ENCODE measurements at regions not wholly inside any gene's neighbourhood (a gene's known extent, or its start where the extent isn't known, plus 50 kb on each side); places are given as distances from the start of the nearest gene placed in this dataset.

DNA sequence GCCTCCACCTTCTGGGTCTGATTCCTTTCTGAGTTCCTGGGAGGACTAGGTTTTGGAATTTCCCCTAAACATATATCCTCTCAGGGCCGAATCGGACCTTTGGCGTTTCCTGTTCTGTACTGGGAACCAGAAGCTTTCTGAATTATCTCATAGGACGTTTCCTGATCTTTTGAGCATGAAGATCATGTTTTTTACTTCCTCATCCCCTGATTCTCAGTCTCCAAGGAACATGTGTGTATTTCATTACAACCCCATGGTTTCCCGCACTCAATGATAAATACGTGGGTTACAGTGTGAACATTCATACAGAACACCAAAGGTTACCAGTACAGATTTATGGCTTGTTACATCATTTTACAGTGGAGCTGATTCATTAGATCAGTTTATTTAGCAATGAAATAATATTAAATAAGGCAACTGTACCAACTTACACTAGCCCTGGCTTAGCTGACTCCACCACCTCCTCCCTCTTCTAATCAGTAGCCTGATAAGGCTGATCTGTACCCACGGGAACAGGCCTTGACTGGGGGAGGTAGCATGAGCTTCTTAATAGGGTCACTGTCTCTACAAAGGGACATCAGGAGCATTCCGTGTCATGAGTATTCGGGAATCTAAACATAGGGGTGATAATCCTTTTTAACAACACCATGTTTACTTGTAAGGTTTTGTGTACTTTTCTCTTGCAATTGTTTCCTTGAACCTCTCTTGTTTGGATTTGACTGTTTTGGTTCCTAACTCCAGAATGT, 57.8 kb upstream of the ERRFI1 start:
- no peak for TF ChIP-seq POLR2A (IDR thresholded peaks at IDR 0.05)
- TF ChIP-seq, protein P1, sequence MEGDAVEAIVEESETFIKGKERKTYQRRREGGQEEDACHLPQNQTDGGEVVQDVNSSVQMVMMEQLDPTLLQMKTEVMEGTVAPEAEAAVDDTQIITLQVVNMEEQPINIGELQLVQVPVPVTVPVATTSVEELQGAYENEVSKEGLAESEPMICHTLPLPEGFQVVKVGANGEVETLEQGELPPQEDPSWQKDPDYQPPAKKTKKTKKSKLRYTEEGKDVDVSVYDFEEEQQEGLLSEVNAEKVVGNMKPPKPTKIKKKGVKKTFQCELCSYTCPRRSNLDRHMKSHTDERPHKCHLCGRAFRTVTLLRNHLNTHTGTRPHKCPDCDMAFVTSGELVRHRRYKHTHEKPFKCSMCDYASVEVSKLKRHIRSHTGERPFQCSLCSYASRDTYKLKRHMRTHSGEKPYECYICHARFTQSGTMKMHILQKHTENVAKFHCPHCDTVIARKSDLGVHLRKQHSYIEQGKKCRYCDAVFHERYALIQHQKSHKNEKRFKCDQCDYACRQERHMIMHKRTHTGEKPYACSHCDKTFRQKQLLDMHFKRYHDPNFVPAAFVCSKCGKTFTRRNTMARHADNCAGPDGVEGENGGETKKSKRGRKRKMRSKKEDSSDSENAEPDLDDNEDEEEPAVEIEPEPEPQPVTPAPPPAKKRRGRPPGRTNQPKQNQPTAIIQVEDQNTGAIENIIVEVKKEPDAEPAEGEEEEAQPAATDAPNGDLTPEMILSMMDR (IDR thresholded peaks at IDR 0.05) = no peak

All from prostate gland (tissue), 2 donors.